ENCODE measurements at regions not wholly inside any gene's neighbourhood (a gene's known extent, or its start where the extent isn't known, plus 50 kb on each side); places are given as distances from the start of the nearest gene placed in this dataset.

- no peak for DNase-seq (ENCODE audit: low read depth in 2 of 2)
Observed at GRCh38 chr20:11083841-11084240, 410.0 kb upstream of the JAG1 start.

- no peak for DNase-seq (ENCODE audit: low read depth in 2 of 2)
Observed at GRCh38 chr20:11084508-11084907, 410.7 kb upstream of the JAG1 start.

- DNase-seq (ENCODE audit: low read depth in 2 of 2) = no peak
Observed at GRCh38 chr20:11086970-11087369, 413.2 kb upstream of the JAG1 start.

GRCh38 chr20:11090751-11091150 is 417.0 kb upstream of the JAG1 start:
- no peak for DNase-seq (ENCODE audit: low read depth in 2 of 2)

GRCh38 chr20:11091511-11091910 is 417.7 kb upstream of the JAG1 start:
- no peak for DNase-seq (ENCODE audit: low read depth in 2 of 2)

- no peak for DNase-seq (ENCODE audit: low read depth in 2 of 2)
Observed at GRCh38 chr20:11092151-11092550, 418.4 kb upstream of the JAG1 start.

- no peak for DNase-seq (ENCODE audit: low read depth in 2 of 2)
Observed at GRCh38 chr20:11094196-11094595, 420.4 kb upstream of the JAG1 start.

GRCh38 chr20:11094711-11095110 is 420.9 kb upstream of the JAG1 start:
- DNase-seq (ENCODE audit: low read depth in 2 of 2) = no peak

GRCh38 chr20:11098888-11099287 is 425.1 kb upstream of the JAG1 start:
- no peak for DNase-seq (ENCODE audit: low read depth in 2 of 2)

- DNase-seq (ENCODE audit: low read depth in 2 of 2) = no peak
Observed at GRCh38 chr20:11101243-11101642, 427.4 kb upstream of the JAG1 start.

- no peak for DNase-seq (ENCODE audit: low read depth in 2 of 2)
Observed at GRCh38 chr20:11101696-11102095, 427.9 kb upstream of the JAG1 start.

GRCh38 chr20:11103866-11104265 is 430.1 kb upstream of the JAG1 start:
- DNase-seq (ENCODE audit: low read depth in 2 of 2) = no peak

GRCh38 chr20:11108102-11108810 is 434.5 kb upstream of the JAG1 start:
- no peak for DNase-seq (ENCODE audit: low read depth in 2 of 2)

- no peak for DNase-seq (ENCODE audit: low read depth in 2 of 2)
Observed at GRCh38 chr20:11110535-11110934, 436.7 kb upstream of the JAG1 start.

- no peak for DNase-seq (ENCODE audit: low read depth in 2 of 2)
Observed at GRCh38 chr20:11111191-11111590, 437.4 kb upstream of the JAG1 start.

- DNase-seq (ENCODE audit: low read depth in 2 of 2) = no peak
Observed at GRCh38 chr20:11112832-11113231, 439.0 kb upstream of the JAG1 start.

GRCh38 chr20:11114382-11114781 is 440.6 kb upstream of the JAG1 start:
- DNase-seq (ENCODE audit: low read depth in 2 of 2) = no peak

GRCh38 chr20:11117808-11118528 is 444.2 kb upstream of the JAG1 start:
- no peak for DNase-seq (ENCODE audit: low read depth in 2 of 2)

- no peak for DNase-seq (ENCODE audit: low read depth in 2 of 2)
Observed at GRCh38 chr20:11118802-11119380, 445.1 kb upstream of the JAG1 start.

GRCh38 chr20:11119573-11119972 is 445.8 kb upstream of the JAG1 start:
- no peak for DNase-seq (ENCODE audit: low read depth in 2 of 2)

GRCh38 chr20:11120431-11120830 is 446.6 kb upstream of the JAG1 start:
- DNase-seq (ENCODE audit: low read depth in 2 of 2) = no peak

- no peak for DNase-seq (ENCODE audit: low read depth in 2 of 2)
Observed at GRCh38 chr20:11124849-11125505, 451.2 kb upstream of the JAG1 start.
